CD4-positive, CD25-positive, alpha-beta regulatory T cell (primary cell): ENCODE measurements at regions not wholly inside any gene's neighbourhood (a gene's known extent, or its start where the extent isn't known, plus 50 kb on each side); places are given as distances from the start of the nearest gene placed in this dataset.

Source experiments
- ATAC-seq, 2 donors: fragments of 150-1000 bp; cut with Tn5 transposase; one replicate each; pipeline ENCODE4 v1.10.0; 2021; ENCODE audit warnings: low read depth in 2 of 2, moderate number of reproducible peaks in 2 of 2, moderate library complexity in 1 of 2
- DNase-seq, 3 donors: peaks; one replicate each; pipeline versions ENCODE4 v3.0.0 to v3.0.0-alpha.2; 2012 to 2022; ENCODE audit warnings: mixed read lengths in 1 of 3
- H3K27ac ChIP-seq: one replicate; pipeline ENCODE4 v1.7.0; 2013; ENCODE audit warnings: mild to moderate bottlenecking, low read length; ENCODE audit not compliant: insufficient read depth, poor library complexity, severe bottlenecking
- H3K27me3 ChIP-seq: one replicate; pipeline ENCODE4 v1.7.0; 2013; ENCODE audit warnings: low read length; ENCODE audit not compliant: control insufficient read depth, insufficient read depth
- H3K36me3 ChIP-seq: one replicate; pipeline ENCODE4 v1.7.0; 2013; ENCODE audit warnings: mild to moderate bottlenecking, low read length, moderate library complexity; ENCODE audit not compliant: control insufficient read depth, insufficient read depth
- H3K4me1 ChIP-seq: 2 replicates; pipeline ENCODE4 v1.7.0; 2013; ENCODE audit warnings: mild to moderate bottlenecking, low read length; ENCODE audit not compliant: insufficient read depth, control insufficient read depth, poor library complexity, severe bottlenecking
- H3K4me3 ChIP-seq: one replicate; pipeline ENCODE4 v1.7.0; 2013; ENCODE audit warnings: low read depth, mild to moderate bottlenecking, low read length, moderate library complexity
- H3K9me3 ChIP-seq, 2 experiments: 1 replicate in 1 of 2; 2 replicates in 1 of 2; pipeline ENCODE4 v1.7.0; 2013; ENCODE audit warnings: low read length in 2 of 2, mild to moderate bottlenecking in 1 of 2, moderate library complexity in 1 of 2; ENCODE audit not compliant: control insufficient read depth in 2 of 2
- H3K27ac Mint-ChIP-seq, 3 donors: one replicate each; pipeline ENCODE4 v1.8.0; 2020 to 2022; ENCODE audit warnings: mild to moderate bottlenecking in 3 of 3, mixed read lengths in 3 of 3, moderate library complexity in 2 of 3
- H3K27me3 Mint-ChIP-seq: one replicate; pipeline ENCODE4 v1.8.0; 2022; ENCODE audit warnings: mild to moderate bottlenecking, mixed read lengths
- H3K36me3 Mint-ChIP-seq: one replicate; pipeline ENCODE4 v1.8.0; 2020; ENCODE audit warnings: mixed read lengths
- H3K4me1 Mint-ChIP-seq, 4 donors: one replicate each; pipeline ENCODE4 v1.8.0; 2020 to 2022; ENCODE audit warnings: mixed read lengths in 4 of 4, mild to moderate bottlenecking in 1 of 4
- H3K4me3 Mint-ChIP-seq, 4 donors: one replicate each; pipeline ENCODE4 v1.8.0; 2020 to 2022; ENCODE audit warnings: mild to moderate bottlenecking in 4 of 4, mixed read lengths in 4 of 4, moderate library complexity in 3 of 4
- H3K9me3 Mint-ChIP-seq, 7 donors: one replicate each; pipeline ENCODE4 v1.8.0; 2020 to 2022; ENCODE audit warnings: mixed read lengths in 7 of 7, mild to moderate bottlenecking in 3 of 7, moderate library complexity in 2 of 7

DNA sequence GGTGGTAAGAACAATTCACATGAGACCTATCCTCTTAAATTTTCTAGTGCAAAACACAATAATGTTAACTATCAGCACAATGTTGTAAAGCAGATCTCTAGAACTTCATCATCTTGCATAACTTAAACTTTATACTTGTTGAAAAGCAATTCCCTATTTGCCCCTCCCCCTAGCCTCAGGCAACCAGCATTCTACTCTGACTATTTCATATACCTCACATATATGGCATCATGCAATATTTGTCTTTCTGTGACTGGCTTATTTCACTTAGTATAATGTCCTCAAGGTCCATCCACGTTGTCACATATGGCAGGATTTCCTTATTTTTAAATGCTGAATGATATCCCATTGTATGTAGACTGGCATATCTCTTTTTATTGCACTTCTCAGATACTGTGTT, 86.5 kb downstream of the STRADB start:
- Histone ChIP-seq H3K9me3 (no peaks in the 10 kb centered on the region), H3K27ac (no peak overlapping the region), H3K4me3 (no peak overlapping the region), H3K27me3 (no peaks in the 10 kb centered on the region), H3K4me1 (no peaks in the 10 kb centered on the region), H3K36me3 (no peaks in the 10 kb centered on the region)
- DNase-seq = no peak
- Mint-ChIP-seq H3K4me3 (no peak overlapping the region), H3K27ac (no peak overlapping the region), H3K4me1 (peaks cover 0 to 6% (median 0%) of the 10 kb centered on the region in 4 donors), H3K9me3 (peaks cover 0 to 11% (median 5%) of the 10 kb centered on the region in 7 donors), H3K36me3 (no peaks in the 10 kb centered on the region), H3K27me3 (peaks cover 14% of the 10 kb centered on the region)
- ATAC-seq = no peak

DNA sequence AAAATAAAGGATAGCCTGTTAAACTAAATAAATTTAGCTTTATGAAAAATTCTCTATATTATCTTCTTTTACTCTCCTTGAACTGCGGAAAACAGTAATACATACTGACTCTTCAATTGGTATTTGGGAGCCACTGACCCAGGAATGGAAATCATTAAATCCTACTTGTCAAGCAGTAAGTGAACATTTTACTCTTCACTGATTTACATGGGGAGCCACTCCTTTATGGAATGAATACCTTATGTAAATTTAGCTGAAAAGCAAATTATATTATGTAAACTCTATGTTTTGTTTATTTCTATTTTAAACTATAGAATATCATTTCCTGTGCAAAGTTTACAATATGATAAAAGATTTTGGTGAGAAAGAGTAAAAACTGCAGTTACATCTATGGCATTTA, 85.2 kb downstream of the STRADB start:
- ATAC-seq = no peak
- Histone ChIP-seq H3K4me3 (no peak overlapping the region), H3K27me3 (no peaks in the 10 kb centered on the region), H3K27ac (no peak overlapping the region), H3K36me3 (no peaks in the 10 kb centered on the region), H3K4me1 (no peaks in the 10 kb centered on the region), H3K9me3 (peaks cover 0 to 7% of the 10 kb centered on the region in 2 experiments)
- H3K27ac Mint-ChIP-seq = no peak overlapping the region
- H3K36me3 Mint-ChIP-seq = no peaks in the 10 kb centered on the region
- no peak overlapping the region for H3K4me3 Mint-ChIP-seq
- peaks cover 0 to 6% (median under 1%) of the 10 kb centered on the region in 4 donors for H3K4me1 Mint-ChIP-seq
- H3K9me3 Mint-ChIP-seq = peaks cover 0 to 12% (median 6%) of the 10 kb centered on the region in 7 donors
- DNase-seq = no peak
- peaks cover 9% of the 10 kb centered on the region for H3K27me3 Mint-ChIP-seq

DNA sequence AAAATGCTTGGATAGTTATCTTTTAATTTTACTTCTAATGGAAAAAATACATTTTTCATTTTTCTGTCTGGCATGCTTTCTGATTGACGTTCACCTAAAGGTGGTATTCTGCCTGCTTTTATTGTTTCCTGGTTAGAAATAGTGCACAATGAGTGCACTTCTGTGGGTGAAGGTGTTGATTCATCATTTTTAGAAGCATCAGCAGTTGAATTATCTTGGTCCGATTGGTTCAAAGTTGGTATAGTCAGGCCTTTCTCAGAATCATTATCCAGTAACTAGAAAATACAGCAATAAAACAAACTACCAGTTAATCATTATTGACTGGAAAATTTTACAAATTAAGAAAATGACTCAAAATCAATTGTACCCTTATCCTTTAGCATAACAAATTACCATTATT, 84.5 kb downstream of the STRADB start:
- Histone ChIP-seq H3K27ac (no peak overlapping the region), H3K4me1 (no peaks in the 10 kb centered on the region), H3K27me3 (no peaks in the 10 kb centered on the region), H3K4me3 (no peak overlapping the region), H3K9me3 (peaks cover 0 to 7% of the 10 kb centered on the region in 2 experiments), H3K36me3 (no peaks in the 10 kb centered on the region)
- peaks cover 0 to 6% (median under 1%) of the 10 kb centered on the region in 4 donors for H3K4me1 Mint-ChIP-seq
- H3K27ac Mint-ChIP-seq = no peak overlapping the region
- peaks cover 9% of the 10 kb centered on the region for H3K27me3 Mint-ChIP-seq
- H3K4me3 Mint-ChIP-seq = no peak overlapping the region
- no peaks in the 10 kb centered on the region for H3K36me3 Mint-ChIP-seq
- peaks cover 0 to 18% (median 10%) of the 10 kb centered on the region in 7 donors for H3K9me3 Mint-ChIP-seq
- DNase-seq (no peak), ATAC-seq (no peak)

DNA sequence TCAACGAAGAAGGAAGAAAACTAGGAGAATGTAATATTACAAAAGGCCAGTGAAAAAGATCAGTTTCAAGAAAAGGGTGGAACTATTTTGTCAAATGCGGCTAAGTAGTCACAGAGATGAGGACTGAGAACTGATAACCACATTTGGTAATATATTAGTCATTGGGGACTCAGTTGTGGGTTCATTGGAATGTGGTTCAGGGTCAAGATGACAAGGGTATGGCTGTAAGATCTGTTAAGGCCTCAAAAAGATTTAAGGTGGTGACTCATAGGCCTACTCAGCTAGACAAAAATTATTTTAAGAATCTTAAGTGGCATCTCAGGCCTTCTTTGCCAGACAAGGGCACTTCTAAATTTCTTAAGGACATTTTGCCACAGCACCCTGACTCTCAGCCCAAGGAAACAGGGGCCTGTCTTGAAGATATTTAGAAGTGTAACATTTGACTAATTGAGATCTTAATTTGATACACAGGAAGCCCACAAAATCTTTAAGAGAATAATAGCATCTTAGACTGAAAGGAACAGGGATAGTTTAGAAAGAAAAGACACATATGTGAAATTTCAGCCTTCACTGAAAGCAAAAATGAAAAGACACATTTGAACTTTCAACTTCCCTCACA, 81.3 kb downstream of the STRADB start:
- H3K36me3 Mint-ChIP-seq = no peaks in the 10 kb centered on the region
- peaks cover 5 to 7% of the 10 kb centered on the region in 2 experiments for H3K9me3 ChIP-seq
- peak in 1 of 3 donors; percentile 62 for DNase-seq
- H3K27me3 Mint-ChIP-seq = peaks cover 10% of the 10 kb centered on the region
- H3K4me3 Mint-ChIP-seq = no peak overlapping the region
- H3K4me1 ChIP-seq = no peaks in the 10 kb centered on the region
- ATAC-seq = no peak
- H3K27ac ChIP-seq = no peak overlapping the region
- no peaks in the 10 kb centered on the region for H3K36me3 ChIP-seq
- no peaks in the 10 kb centered on the region for H3K27me3 ChIP-seq
- H3K27ac Mint-ChIP-seq = no peak overlapping the region
- H3K4me1 Mint-ChIP-seq = peaks cover 0 to 2% (median 0%) of the 10 kb centered on the region in 4 donors
- peaks cover 0 to 36% (median 16%) of the 10 kb centered on the region in 7 donors for H3K9me3 Mint-ChIP-seq
- H3K4me3 ChIP-seq = no peak overlapping the region
